ENCODE measurements at regions not wholly inside any gene's neighbourhood (a gene's known extent, or its start where the extent isn't known, plus 50 kb on each side); places are given as distances from the start of the nearest gene placed in this dataset.

DNA sequence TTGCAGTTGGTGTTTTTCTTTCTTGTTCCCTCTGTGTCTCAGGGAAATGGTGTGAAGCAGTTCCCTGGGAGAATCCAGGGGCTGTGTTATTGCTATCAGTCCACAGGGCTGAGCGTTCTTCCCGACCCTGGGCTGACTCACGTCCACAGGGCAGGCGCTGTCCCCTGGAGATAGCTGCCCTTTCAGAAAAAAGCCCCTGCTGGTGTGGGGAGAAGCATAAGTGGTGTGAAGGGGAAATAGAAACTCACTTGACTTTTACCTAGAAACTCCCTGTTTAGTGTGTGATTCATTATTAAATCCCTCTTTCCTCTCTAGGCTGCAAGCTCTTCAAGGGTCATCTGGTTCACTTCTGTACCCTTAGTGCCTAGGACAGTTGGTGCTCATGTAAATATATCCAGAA lies 63.3 kb upstream of the SMNDC1 start:
- Mint-ChIP-seq H3K9me3 (no peaks in the 10 kb centered on the region), H3K27me3 (no peaks in the 10 kb centered on the region), H3K4me3 (no peak overlapping the region), H3K36me3 (no peaks in the 10 kb centered on the region), H3K4me1 (peaks cover 50% of the 10 kb centered on the region), H3K27ac (no peak overlapping the region)

DNA sequence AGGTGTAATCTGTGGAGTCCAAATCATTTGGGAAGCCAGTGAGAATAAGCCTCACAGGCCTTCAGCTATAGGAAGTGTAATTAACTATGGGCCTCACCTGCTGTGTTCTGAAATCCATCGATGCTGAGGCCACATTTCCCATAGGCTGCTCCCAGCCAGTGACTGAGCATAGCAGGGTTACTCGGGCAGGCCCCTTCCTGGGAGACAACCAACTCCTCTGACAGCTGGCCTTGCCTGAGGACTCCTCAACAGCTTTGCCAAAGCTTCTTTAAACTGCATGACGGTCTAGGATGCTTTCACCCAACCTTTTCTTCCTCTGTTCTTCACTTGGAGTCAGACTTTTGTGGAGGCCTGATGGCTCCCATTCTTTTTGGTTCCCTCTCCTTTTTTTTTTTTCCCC lies 63.8 kb upstream of the SMNDC1 start:
- H3K27me3 Mint-ChIP-seq = no peaks in the 10 kb centered on the region
- no peaks in the 10 kb centered on the region for H3K9me3 Mint-ChIP-seq
- no peak overlapping the region for H3K4me3 Mint-ChIP-seq
- H3K27ac Mint-ChIP-seq = peak overlapping the region; percentile 1
- H3K4me1 Mint-ChIP-seq = peaks cover 47% of the 10 kb centered on the region
- H3K36me3 Mint-ChIP-seq = no peaks in the 10 kb centered on the region

DNA sequence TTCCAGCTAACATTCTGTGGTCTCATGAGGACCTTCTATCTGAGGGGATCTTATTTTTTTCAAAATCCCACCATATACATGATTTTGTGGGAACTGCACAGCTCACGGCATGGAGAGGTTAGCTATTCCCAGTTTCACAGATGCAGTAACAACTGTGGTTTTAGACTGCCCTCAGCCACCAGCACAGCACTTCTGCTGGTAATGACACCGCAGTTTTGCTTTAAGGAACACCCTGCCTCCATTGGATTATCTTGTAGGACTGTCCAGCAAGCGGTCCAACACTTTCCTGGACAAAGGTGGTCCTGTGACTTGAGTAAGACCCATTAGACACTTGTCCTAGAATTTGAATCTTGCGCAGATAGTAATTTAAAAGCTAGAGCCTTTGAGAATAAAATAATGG lies 65.3 kb upstream of the SMNDC1 start:
- Mint-ChIP-seq H3K27ac (peak overlapping the region; percentile 23), H3K4me1 (peaks cover 37% of the 10 kb centered on the region), H3K4me3 (no peak overlapping the region), H3K9me3 (no peaks in the 10 kb centered on the region), H3K36me3 (no peaks in the 10 kb centered on the region), H3K27me3 (no peaks in the 10 kb centered on the region)

DNA sequence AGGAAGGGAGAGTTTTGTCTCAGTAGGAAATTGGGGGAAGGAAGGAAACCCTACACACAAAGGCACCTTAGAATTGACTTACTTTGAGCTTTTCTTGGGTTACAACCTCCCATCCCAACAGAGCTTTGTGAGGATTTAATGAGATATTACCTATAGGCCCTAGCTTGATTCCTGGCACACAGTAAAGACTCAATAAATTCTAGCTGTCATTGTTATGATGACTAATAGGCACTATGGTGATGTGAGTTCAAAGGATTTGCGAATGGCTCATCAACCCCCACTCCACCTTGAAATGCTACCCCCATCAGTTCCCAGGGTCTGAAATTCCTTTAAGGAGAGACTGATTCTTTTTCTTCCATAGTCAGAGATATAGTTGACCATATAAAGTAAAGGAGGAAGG lies 67.9 kb upstream of the SMNDC1 start:
- H3K4me1 Mint-ChIP-seq = peaks cover 27% of the 10 kb centered on the region
- no peaks in the 10 kb centered on the region for H3K27me3 Mint-ChIP-seq
- no peaks in the 10 kb centered on the region for H3K36me3 Mint-ChIP-seq
- peak overlapping the region; percentile 38 for H3K27ac Mint-ChIP-seq
- no peaks in the 10 kb centered on the region for H3K9me3 Mint-ChIP-seq
- H3K4me3 Mint-ChIP-seq = no peak overlapping the region

DNA sequence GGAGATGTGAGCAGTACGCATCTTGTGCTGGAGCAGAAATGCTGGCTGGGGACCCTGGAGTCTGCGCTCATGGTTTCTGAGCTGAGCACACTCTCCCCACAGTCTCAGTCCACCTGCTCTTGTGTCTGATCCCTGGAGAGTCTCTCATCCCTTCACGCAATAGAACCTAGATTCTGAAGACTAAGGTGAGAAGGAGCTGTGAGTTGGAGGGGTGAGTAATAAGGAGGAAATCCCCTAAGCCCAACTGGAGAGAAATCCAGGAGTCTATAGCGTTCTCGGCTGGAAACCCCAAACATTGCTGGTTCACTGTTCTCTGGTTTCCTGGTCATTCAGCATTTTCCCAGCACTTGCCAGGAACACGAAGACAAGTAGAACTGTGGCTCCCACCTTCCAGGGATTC lies 68.3 kb upstream of the SMNDC1 start:
- Mint-ChIP-seq H3K4me1 (peaks cover 23% of the 10 kb centered on the region), H3K4me3 (no peak overlapping the region), H3K27ac (peak overlapping the region; percentile 38), H3K9me3 (no peaks in the 10 kb centered on the region), H3K36me3 (no peaks in the 10 kb centered on the region), H3K27me3 (no peaks in the 10 kb centered on the region)

DNA sequence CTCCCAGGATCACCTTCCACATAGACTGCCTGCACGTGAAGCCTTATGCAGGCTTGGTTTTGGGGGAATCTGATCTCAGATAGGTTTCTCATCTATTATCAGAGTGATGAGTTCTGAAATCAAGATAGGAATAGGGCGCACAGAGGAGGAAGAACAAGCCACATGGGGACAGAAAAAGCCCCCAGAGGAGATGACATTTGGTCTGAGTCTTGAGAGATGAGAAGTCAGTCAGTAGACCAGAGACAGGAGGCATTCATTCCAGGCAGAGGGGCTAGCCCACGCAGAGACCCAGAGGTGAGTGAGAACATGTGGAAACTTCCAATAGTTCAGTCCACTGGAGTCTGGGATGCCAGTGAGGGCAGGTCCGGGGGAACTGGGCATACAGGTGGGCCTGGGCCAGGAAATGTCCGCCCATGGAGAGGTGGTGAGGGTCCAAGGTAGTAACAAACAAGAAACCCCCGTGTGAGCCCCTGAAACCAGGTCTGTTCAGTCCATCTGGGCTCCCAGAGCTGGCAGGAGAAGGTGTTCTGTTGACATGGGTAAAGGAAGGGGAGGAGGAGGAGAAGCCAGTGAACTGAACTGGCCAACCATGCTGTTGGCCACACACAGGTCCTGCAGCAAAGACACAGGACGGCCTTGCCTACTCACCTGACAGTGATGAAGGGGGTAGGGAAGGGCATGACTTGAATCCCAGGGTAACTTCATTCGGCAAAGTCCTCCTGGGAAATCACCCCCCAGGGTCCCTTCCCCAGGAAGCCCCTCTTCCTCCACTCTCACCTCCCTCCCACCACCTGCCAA lies 69.3 kb upstream of the SMNDC1 start:
- Mint-ChIP-seq H3K4me3 (no peak overlapping the region), H3K9me3 (no peaks in the 10 kb centered on the region), H3K4me1 (peaks cover 16% of the 10 kb centered on the region), H3K27ac (no peak overlapping the region), H3K36me3 (no peaks in the 10 kb centered on the region), H3K27me3 (no peaks in the 10 kb centered on the region)

DNA sequence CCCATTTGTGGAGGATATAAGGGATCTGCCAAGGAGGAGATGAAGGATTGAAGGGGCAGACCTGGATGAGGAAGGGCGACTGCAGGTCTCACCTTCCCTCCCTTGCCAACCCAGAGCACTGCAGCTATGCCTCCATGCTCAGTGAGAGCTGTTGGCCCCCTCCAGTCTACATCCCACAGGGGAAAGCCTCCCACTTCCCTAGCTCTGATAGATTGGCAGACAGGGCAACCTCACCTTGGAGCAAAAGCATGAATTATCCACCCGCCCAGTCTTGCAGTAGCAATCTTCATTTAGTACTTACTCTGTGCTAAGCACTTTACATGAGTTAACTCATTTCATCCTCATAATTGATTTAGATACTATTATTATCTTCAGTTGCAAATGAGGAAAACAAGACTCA lies 70.4 kb upstream of the SMNDC1 start:
- Mint-ChIP-seq H3K4me3 (no peak overlapping the region), H3K4me1 (peaks cover 21% of the 10 kb centered on the region), H3K36me3 (no peaks in the 10 kb centered on the region), H3K27ac (no peak overlapping the region), H3K27me3 (no peaks in the 10 kb centered on the region), H3K9me3 (no peaks in the 10 kb centered on the region)

DNA sequence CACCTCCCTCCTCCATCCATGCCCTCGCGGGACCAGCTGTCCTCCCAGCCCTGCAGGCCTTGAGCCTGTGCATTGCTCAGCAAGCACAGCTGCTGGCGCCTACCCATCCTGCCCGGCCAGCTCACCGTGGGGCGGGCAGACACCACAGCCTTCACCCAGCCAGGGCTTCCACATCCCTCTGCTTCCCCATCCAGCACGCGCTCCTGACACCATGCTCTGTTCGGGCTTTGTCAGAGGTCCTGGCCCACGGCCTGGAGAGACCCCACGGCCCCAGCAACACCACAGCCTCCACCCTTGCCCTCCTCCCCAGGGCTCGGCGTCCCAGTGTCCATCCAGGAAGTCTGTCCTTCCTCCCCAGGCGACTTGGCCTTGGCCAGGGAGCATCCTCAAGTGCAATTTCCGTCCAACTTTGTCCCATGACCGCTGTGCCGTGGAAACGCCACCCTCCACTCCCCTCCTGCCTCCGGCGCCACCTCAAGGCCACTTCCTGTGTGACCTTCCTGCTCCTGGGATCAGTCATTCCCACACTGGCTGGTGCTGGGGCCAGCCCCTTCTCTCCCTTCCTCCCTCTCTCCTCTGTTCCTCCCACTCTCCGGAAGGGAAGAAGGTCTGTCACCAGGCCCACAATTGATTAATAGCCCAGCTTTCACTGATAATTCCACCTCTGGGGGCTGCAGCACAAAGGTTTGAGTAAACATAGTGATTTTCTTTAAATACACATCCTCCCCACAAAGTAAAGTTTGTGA lies 71.5 kb upstream of the SMNDC1 start:
- Mint-ChIP-seq H3K4me1 (peaks cover 29% of the 10 kb centered on the region), H3K9me3 (no peaks in the 10 kb centered on the region), H3K27me3 (no peaks in the 10 kb centered on the region), H3K4me3 (no peak overlapping the region), H3K36me3 (no peaks in the 10 kb centered on the region), H3K27ac (peak overlapping the region; percentile 42)

DNA sequence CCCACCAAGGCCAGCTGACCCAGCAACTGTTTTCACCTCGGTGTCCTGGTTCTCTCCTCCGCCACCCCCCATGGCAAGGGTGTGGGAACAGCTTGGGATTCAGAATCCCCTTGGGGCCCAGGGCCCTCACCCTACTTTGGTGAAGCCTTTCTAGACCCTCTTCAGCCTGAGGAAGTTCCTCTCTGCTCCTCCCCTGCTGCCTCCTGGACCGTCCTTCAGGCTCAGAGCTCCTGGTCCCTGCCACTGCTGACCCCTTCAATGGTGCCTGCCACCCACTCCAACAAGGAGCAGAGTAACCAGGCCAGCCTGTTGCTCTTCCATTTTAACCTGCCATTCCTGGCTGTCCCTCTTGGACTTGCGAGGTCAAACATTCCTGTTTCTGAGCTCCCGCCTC lies 72.0 kb upstream of the SMNDC1 start:
- H3K9me3 Mint-ChIP-seq = no peaks in the 10 kb centered on the region
- peaks cover 29% of the 10 kb centered on the region for H3K4me1 Mint-ChIP-seq
- H3K27me3 Mint-ChIP-seq = no peaks in the 10 kb centered on the region
- no peak overlapping the region for H3K4me3 Mint-ChIP-seq
- no peaks in the 10 kb centered on the region for H3K36me3 Mint-ChIP-seq
- H3K27ac Mint-ChIP-seq = no peak overlapping the region

DNA sequence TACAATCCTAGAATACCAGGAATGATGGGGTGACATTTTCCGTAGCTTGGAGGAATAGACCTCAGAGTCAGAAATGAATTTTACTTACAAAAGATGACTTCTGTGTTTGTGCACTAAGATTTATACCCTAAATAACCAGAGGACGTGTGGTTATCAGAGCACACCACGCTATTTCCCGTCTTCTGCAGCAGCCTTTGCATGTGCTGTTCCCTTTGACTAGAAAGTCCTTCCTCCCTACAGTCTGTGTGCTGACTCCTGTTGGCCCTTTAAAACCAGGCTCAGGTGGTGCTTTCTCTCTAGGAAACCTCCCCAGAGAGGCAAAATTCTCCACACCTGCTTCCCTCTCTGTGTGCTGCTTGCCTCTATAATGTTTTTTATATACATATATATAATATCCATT lies 73.3 kb upstream of the SMNDC1 start:
- H3K4me1 Mint-ChIP-seq = peaks cover 20% of the 10 kb centered on the region
- H3K9me3 Mint-ChIP-seq = no peaks in the 10 kb centered on the region
- no peaks in the 10 kb centered on the region for H3K36me3 Mint-ChIP-seq
- H3K4me3 Mint-ChIP-seq = no peak overlapping the region
- no peaks in the 10 kb centered on the region for H3K27me3 Mint-ChIP-seq
- H3K27ac Mint-ChIP-seq = no peak overlapping the region

DNA sequence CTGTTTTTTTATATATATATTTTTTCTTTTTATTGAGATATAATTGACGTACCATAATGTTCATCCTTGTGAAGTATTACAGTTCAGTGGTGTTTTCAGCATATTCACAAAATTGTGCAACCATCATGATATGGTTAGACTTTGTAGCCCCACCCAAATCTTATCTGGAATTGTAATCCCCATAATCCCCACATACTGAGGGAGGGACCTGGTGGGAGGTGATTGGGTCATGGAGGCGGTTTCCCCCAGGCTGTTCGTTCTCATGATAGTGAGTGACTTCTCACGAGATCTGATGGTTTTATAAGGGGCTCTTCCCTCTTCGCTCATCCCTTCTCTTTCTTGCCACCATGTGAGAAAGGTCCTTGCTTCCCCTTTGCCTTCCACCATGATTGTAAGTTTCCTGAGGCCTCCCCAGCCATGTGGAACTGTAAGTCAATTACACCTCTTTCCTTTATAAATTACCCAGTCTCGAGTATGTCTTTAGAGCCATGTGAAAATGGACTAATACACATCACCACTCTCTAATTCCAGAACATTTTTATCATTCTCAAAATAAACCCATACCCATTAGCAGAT lies 73.9 kb upstream of the SMNDC1 start:
- Mint-ChIP-seq H3K27ac (no peak overlapping the region), H3K27me3 (no peaks in the 10 kb centered on the region), H3K4me3 (no peak overlapping the region), H3K4me1 (peaks cover 17% of the 10 kb centered on the region), H3K9me3 (no peaks in the 10 kb centered on the region), H3K36me3 (no peaks in the 10 kb centered on the region)

DNA sequence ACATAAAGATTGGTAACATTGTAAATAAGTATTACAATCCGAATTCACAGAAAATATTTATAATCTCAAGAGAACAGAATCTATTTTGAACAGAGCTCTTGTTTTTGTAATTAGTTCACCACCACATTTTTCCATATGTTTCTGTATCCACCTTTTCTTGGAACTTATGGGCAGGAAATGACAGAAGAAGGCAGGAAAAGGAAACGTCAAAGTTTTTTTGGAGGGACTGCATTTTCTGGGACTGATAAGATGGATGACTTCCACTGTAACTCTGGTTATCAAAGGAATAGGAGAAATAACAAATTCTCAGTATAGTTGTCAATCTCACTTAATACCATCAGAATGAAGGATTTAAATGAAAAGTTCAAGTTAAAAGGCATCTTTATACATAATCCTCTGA lies 75.1 kb upstream of the SMNDC1 start:
- Mint-ChIP-seq H3K9me3 (no peaks in the 10 kb centered on the region), H3K4me1 (peaks cover 14% of the 10 kb centered on the region), H3K27me3 (no peaks in the 10 kb centered on the region), H3K36me3 (no peaks in the 10 kb centered on the region), H3K4me3 (no peak overlapping the region), H3K27ac (no peak overlapping the region)

DNA sequence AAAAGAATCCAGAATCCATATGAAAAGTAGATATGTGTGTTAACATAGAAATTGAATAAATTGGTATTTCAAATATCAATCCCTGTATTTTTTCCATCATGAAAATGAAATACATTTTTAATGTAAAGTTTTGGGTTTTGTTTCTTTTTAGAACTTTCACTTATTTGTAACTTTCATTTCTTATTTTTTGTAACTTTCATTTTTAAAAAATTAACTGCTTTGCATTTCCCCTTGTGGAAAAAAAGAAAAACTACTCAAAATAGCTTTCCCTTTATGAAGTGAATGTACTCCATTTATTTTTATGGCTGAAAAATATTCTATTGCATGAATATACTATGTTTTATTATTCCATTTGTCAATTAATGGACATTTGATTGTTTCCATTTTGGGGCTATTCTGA lies 75.6 kb upstream of the SMNDC1 start:
- Mint-ChIP-seq H3K4me3 (no peak overlapping the region), H3K27ac (peak overlapping the region; percentile 26), H3K4me1 (peaks cover 14% of the 10 kb centered on the region), H3K9me3 (no peaks in the 10 kb centered on the region), H3K27me3 (no peaks in the 10 kb centered on the region), H3K36me3 (no peaks in the 10 kb centered on the region)

DNA sequence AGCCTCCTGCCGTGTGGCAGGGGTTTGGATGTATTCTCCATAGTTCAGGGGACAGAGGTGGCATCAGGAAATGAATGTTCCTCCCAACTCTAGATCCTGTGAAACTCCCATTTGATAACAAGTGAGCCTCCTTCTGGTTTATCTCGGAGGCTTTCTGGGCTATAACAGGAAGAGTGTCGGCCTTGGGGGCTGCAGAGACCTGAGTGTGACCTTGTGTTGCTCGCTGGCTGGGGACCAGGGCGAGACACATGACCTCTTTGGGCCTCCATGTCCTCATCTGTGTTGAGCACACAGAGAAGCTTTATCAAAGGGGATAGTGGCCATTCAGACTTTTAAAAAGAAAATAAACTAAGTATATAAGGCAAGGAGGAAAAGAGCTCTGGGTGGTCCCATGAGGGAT lies 78.0 kb upstream of the SMNDC1 start:
- no peak overlapping the region for H3K4me3 Mint-ChIP-seq
- no peaks in the 10 kb centered on the region for H3K27me3 Mint-ChIP-seq
- H3K4me1 Mint-ChIP-seq = peaks cover 21% of the 10 kb centered on the region
- H3K9me3 Mint-ChIP-seq = no peaks in the 10 kb centered on the region
- H3K36me3 Mint-ChIP-seq = no peaks in the 10 kb centered on the region
- H3K27ac Mint-ChIP-seq = no peak overlapping the region

DNA sequence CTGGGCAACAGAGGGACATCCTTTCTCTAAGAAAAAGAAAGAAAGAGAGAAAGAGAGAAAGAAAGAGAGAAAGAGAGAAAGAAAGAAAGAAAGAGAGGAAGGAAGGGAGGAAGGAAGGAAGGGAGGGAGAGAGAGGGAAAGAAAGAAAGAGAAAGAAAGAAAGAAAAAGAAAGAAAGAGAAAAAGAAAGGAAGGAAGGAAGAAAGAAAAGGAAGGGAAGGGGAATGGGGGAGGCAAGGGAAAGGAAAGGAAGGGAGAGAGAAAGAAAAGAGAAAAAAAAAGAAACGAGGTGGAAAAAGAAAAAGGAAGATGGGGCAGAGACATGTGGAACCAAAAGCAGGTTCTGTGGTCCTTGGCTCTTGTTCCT lies 82.9 kb upstream of the SMNDC1 start:
- H3K27ac Mint-ChIP-seq = peak overlapping the region; percentile 88
- no peaks in the 10 kb centered on the region for H3K9me3 Mint-ChIP-seq
- no peaks in the 10 kb centered on the region for H3K36me3 Mint-ChIP-seq
- H3K4me1 Mint-ChIP-seq = peaks cover 25% of the 10 kb centered on the region
- no peaks in the 10 kb centered on the region for H3K27me3 Mint-ChIP-seq
- peak overlapping the region; percentile 61 for H3K4me3 Mint-ChIP-seq

DNA sequence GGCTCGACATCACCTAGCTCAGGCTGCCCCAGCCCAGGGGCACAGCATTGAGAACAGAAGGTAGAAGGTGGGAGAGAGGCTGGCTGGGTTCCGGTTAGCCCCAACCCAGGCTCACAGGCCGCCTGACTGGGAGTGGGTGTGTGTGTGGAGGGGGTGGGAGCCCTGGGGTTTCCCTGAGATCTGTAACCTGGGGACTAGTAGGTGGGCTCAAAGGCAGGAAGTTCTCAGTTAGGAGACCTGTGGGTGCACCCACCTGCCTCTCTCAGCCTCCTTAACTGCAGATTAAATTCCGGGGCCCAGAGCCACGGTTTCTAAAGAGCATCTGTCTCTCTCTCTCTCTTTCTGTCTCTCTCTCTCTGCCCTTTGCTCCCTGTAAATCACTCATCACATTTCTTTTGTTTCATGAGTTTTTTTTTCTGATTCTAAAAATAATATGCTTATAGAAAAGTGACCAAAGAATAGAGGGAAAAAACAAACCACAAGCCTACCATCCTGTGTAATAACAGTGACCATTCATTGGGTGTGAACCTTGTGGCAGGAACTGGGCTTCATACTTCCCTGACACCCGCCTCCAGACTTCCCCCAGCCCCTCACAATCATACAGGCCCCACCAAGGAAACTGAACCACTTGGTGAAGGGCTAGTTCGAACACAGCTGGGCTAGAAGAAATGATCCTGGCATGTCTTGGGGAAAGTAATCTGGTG lies 83.4 kb upstream of the SMNDC1 start:
- Mint-ChIP-seq H3K4me1 (peaks cover 25% of the 10 kb centered on the region), H3K4me3 (peak overlapping the region; percentile 61), H3K9me3 (no peaks in the 10 kb centered on the region), H3K27me3 (no peaks in the 10 kb centered on the region), H3K27ac (peak overlapping the region; percentile 88), H3K36me3 (no peaks in the 10 kb centered on the region)
